Right lobe of liver (tissue), 4 donors: ENCODE measurements at regions not wholly inside any gene's neighbourhood (a gene's known extent, or its start where the extent isn't known, plus 50 kb on each side); places are given as distances from the start of the nearest gene placed in this dataset.

ENCODE experiments used
- CTCF ChIP-seq, 4 donors: fragments of 200-600 bp in 3 of 4; fragments of 450-650 bp in 1 of 4; IDR thresholded peaks; one replicate each; pipeline versions ENCODE4 v1.5.1 to v1.8.0; 2016 to 2022; ENCODE audit warnings: antibody characterized with exemption in 4 of 4, mild to moderate bottlenecking in 2 of 4
- POLR2A ChIP-seq: fragments of 450-650 bp; IDR thresholded peaks from one replicate; pipeline ENCODE4 v1.6.1; 2017; ENCODE audit warnings: antibody characterized with exemption, mild to moderate bottlenecking
- donor health status: DM: no; HTN: no; CAD: no.
- donor health status: DM: no; HTN: no; CAD: no.
- donor health status: DM: no; HTN: yes; CAD: no.

- TF ChIP-seq CTCF (IDR thresholded peaks at IDR 0.05) (no peak), POLR2A (no peak)
These were observed 112.7 kb downstream of the TANC2 start for GRCh38 chr17:63078707-63079106.
